ENCODE measurements at regions not wholly inside any gene's neighbourhood (a gene's known extent, or its start where the extent isn't known, plus 50 kb on each side); places are given as distances from the start of the nearest gene placed in this dataset.

DNA sequence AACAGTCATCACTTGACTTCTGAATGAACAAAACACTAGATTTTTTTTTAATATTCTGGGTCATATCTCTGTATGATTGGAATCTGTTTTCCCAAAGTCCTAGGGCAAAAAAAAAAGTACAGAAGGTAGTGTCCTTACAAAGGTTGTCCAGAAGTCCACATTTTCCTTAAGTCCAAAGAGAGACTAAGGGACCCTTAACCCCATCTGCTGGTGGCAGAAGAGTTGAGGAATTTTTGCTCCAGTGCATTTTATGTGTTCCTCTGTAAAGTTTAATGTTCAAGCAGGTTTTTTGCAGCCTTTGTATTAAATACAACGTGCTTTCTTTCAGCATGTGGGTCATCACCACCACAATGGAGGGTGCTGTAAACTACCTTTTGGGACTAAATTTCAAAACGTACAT lies 215.9 kb downstream of the SP3 start:
- TF ChIP-seq, protein P1, sequence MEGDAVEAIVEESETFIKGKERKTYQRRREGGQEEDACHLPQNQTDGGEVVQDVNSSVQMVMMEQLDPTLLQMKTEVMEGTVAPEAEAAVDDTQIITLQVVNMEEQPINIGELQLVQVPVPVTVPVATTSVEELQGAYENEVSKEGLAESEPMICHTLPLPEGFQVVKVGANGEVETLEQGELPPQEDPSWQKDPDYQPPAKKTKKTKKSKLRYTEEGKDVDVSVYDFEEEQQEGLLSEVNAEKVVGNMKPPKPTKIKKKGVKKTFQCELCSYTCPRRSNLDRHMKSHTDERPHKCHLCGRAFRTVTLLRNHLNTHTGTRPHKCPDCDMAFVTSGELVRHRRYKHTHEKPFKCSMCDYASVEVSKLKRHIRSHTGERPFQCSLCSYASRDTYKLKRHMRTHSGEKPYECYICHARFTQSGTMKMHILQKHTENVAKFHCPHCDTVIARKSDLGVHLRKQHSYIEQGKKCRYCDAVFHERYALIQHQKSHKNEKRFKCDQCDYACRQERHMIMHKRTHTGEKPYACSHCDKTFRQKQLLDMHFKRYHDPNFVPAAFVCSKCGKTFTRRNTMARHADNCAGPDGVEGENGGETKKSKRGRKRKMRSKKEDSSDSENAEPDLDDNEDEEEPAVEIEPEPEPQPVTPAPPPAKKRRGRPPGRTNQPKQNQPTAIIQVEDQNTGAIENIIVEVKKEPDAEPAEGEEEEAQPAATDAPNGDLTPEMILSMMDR (IDR thresholded peaks at IDR 0.05; ENCODE audit: insufficient read depth, low read length, poor library complexity, severe bottlenecking): no peak
- TF ChIP-seq EZH2phosphoT487 (conservative IDR thresholded peaks at IDR 0.05; ENCODE audit: low read length): no peak
